ENCODE measurements at regions not wholly inside any gene's neighbourhood (a gene's known extent, or its start where the extent isn't known, plus 50 kb on each side); places are given as distances from the start of the nearest gene placed in this dataset.

DNA sequence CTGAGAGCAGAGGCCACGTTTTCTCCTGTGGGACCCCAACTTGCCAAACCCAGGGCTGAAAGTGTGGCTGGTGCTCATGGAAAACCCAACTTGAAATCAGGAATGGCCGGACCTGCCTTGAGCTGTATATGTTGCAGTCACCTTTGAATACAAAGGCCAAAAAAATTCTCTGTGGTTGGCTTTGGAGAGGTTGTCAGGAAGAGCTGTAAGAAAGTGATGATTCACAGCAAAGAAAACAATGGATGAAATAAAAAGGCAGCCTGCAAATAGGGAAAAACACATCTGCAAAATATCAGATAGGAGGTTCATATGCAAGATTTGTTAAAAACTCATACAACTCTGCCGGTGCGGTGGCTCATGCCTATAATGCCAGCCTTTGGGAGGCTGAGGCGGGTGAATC lies 715.8 kb downstream of the UQCRFS1 start:
- no peak overlapping the region for H3K4me3 ChIP-seq
- no peaks in the 10 kb centered on the region for H3K36me3 ChIP-seq
- H3K9me3 ChIP-seq, result no peaks in the 10 kb centered on the region
- intact Hi-C loops (cut with DNase I), result no loop called here
- H3K4me1 ChIP-seq (ENCODE audit: insufficient read depth), result no peaks in the 10 kb centered on the region
- TF ChIP-seq EP300 (IDR thresholded peaks at IDR 0.05) (no peak), POLR2A (IDR thresholded peaks at IDR 0.05) (no peak)
- TF ChIP-seq, protein P1, sequence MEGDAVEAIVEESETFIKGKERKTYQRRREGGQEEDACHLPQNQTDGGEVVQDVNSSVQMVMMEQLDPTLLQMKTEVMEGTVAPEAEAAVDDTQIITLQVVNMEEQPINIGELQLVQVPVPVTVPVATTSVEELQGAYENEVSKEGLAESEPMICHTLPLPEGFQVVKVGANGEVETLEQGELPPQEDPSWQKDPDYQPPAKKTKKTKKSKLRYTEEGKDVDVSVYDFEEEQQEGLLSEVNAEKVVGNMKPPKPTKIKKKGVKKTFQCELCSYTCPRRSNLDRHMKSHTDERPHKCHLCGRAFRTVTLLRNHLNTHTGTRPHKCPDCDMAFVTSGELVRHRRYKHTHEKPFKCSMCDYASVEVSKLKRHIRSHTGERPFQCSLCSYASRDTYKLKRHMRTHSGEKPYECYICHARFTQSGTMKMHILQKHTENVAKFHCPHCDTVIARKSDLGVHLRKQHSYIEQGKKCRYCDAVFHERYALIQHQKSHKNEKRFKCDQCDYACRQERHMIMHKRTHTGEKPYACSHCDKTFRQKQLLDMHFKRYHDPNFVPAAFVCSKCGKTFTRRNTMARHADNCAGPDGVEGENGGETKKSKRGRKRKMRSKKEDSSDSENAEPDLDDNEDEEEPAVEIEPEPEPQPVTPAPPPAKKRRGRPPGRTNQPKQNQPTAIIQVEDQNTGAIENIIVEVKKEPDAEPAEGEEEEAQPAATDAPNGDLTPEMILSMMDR (IDR thresholded peaks at IDR 0.05), result no peak
- H3K27me3 ChIP-seq, result no peaks in the 10 kb centered on the region
- H3K27ac ChIP-seq, result no peak overlapping the region
- 68 to 75% (median 74%) methylated on average over 5 of the region's 5 CpGs for WGBS, 3 donors
- no peak for DNase-seq

DNA sequence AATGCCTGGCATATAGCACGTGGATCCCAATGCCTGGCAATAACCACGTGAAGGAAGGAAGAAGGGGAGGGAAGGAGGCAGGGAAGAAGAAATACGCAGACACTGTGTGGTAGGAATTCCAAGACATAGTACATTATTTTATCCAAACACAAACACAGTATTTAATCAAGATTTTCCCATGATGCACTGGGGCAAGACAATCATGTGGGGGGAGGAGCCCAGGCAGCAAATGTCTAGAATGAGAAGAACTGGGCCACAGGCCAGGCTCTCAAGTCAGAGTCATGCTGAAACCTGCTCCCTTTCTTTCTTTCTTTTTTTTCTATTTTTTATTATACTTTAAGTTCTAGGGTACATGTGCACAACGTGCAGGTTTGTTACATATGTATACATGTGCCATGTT lies 717.9 kb downstream of the UQCRFS1 start:
- Histone ChIP-seq H3K27ac (no peak overlapping the region), H3K4me3 (no peak overlapping the region), H3K36me3 (no peaks in the 10 kb centered on the region), H3K9me3 (no peaks in the 10 kb centered on the region), H3K27me3 (no peaks in the 10 kb centered on the region), H3K4me1 (ENCODE audit: insufficient read depth) (no peaks in the 10 kb centered on the region)
- no peak for DNase-seq
- TF ChIP-seq EP300 (IDR thresholded peaks at IDR 0.05) (no peak), POLR2A (IDR thresholded peaks at IDR 0.05) (no peak)
- TF ChIP-seq, protein P1 (IDR thresholded peaks at IDR 0.05), result no peak
- intact Hi-C loops (cut with DNase I), result no loop called here
- WGBS, 3 donors, result 61 to 83% (median 66%) methylated on average over 4 of the region's 4 CpGs

DNA sequence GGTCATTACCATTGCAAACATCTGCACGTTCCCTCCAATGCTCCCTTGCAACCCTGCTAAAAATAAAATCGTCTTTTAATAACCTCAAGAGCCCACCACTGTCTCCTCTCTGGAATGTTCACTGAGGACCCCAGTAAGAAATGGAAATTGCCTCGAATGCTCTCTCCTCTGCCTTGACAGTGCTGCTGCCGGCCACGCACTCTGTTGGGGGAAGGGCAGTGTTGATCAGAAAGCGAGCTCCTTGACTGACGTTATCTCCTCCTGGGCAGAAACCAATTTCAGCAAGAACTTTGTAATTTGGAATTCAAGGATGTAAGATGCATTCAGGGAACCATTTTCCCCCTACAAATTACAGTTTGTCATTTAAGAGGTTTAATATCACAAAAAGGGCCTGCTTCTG lies 718.5 kb downstream of the UQCRFS1 start:
- intact Hi-C loops (cut with DNase I), result no loop called here
- Histone ChIP-seq H3K36me3 (no peaks in the 10 kb centered on the region), H3K4me3 (no peak overlapping the region), H3K9me3 (no peaks in the 10 kb centered on the region), H3K27me3 (no peaks in the 10 kb centered on the region), H3K4me1 (ENCODE audit: insufficient read depth) (no peaks in the 10 kb centered on the region), H3K27ac (no peak overlapping the region)
- no peak for DNase-seq
- TF ChIP-seq, protein P1 (IDR thresholded peaks at IDR 0.05), result no peak
- no peak for TF ChIP-seq POLR2A (IDR thresholded peaks at IDR 0.05)
- WGBS, 3 donors, result 46 to 56% (median 48%) methylated on average over 7 of the region's 7 CpGs

DNA sequence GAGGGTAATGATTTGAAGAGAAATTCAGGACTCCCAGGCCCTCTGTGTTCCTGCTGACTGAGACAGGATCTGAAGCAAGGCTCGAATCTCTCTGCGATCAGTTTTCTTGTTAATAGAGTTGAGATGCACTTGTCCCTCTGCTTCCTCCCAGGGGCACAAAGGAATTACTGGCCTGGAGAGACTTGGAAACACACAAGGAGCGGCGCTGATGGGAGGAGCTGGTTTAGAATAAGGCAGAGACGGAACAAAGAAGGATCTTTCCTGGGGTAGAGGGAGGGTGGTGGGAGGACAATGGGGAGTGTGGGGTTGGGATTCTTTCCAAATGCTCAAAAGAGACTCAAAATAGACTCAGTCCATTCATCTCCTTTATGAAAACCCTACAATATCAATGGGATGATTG lies 719.1 kb downstream of the UQCRFS1 start:
- TF ChIP-seq POLR2A (IDR thresholded peaks at IDR 0.05), result no peak
- Histone ChIP-seq H3K4me1 (ENCODE audit: insufficient read depth) (no peaks in the 10 kb centered on the region), H3K4me3 (no peak overlapping the region), H3K36me3 (no peaks in the 10 kb centered on the region), H3K9me3 (no peaks in the 10 kb centered on the region), H3K27me3 (no peaks in the 10 kb centered on the region), H3K27ac (no peak overlapping the region)
- 52 to 70% (median 61%) methylated on average over 5 of the region's 5 CpGs for WGBS, 3 donors
- intact Hi-C loops (cut with DNase I), result no loop called here
- DNase-seq, result no peak

DNA sequence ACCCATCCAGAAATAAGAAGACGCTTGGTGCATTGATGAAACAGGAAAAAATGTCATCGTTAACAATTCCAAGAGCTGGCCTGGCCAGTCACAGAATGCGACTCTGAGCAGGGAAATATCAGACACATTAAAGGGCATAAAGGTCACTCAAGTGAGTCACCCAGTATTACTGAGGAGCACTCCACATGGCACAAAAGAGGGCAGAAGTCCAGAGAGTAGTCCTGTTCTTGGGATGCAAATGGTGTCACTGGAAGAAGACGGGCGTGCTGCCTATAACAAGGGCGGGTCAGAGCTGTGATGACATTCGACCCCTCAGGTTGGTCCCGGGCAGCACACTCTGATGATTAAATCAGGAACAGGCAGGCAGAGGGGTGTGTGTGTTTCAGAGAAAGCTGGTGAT lies 720.3 kb downstream of the UQCRFS1 start:
- no peak for DNase-seq
- intact Hi-C loops (cut with DNase I), result no loop called here
- TF ChIP-seq, protein P1 (IDR thresholded peaks at IDR 0.05), result no peak
- Histone ChIP-seq H3K36me3 (no peaks in the 10 kb centered on the region), H3K4me1 (ENCODE audit: insufficient read depth) (no peaks in the 10 kb centered on the region), H3K9me3 (no peaks in the 10 kb centered on the region), H3K27me3 (no peaks in the 10 kb centered on the region), H3K27ac (no peak overlapping the region), H3K4me3 (no peak overlapping the region)
- WGBS, 3 donors, result 57 to 60% (median 58%) methylated on average over 8 of the region's 8 CpGs
